SK-N-SH (cell line): ENCODE measurements at regions not wholly inside any gene's neighbourhood (a gene's known extent, or its start where the extent isn't known, plus 50 kb on each side); places are given as distances from the start of the nearest gene placed in this dataset.

Source experiments
- CTCF ChIA-PET: fragments of 300-600, 350-600 bp; formaldehyde crosslinking; extraction: SDS; loops from one replicate; lab custom pipeline; 2021; lab: Yijun Ruan, JAX
- POLR2A ChIA-PET: fragments of 350-600 bp; sonication (Branson Sonifier 250); formaldehyde crosslinking; extraction: SDS; loops from one replicate; lab custom pipeline; 2020; ENCODE audit warnings: antibody characterized with exemption, inconsistent platforms; lab: Yijun Ruan, JAX
- DNase-seq: peaks from one replicate; pipeline ENCODE4 v3.0.0; 2012
- H2AFZ ChIP-seq: fragments of 200-600 bp; sonication (generic); 2 replicates; pipeline ENCODE4 v1.8.1; 2016; ENCODE audit warnings: antibody characterized with exemption, mild to moderate bottlenecking, low read depth
- H3F3A ChIP-seq: fragments of 200-600 bp; sonication (generic); replicated peaks from 2 replicates; pipeline ENCODE3; 2016; ENCODE audit warnings: antibody characterized with exemption, mild to moderate bottlenecking; ENCODE audit not compliant: insufficient read depth
- H3K27ac ChIP-seq, 2 experiments: fragments of 200-500 bp in 1 of 2; fragments of 200-600 bp in 1 of 2; sonication (Bioruptor generic) in 1 of 2; sonication (generic), shearing (Covaris generic) in 1 of 2; 2 replicates each; pipeline versions ENCODE4 v1.5.1 to v1.6.1; 2014 to 2016; ENCODE audit warnings: low read depth in 2 of 2, inconsistent platforms in 1 of 2, low read length in 1 of 2, mild to moderate bottlenecking in 1 of 2, mixed read lengths in 1 of 2
- H3K27me3 ChIP-seq: fragments of 200-600 bp; sonication (generic), shearing (Covaris generic); 2 replicates; pipeline ENCODE4 v1.6.1; 2016; ENCODE audit warnings: mixed run types; ENCODE audit not compliant: insufficient read depth
- H3K36me3 ChIP-seq, 2 experiments: fragments of 200-500 bp in 1 of 2; fragments of 200-600 bp in 1 of 2; sonication (Bioruptor generic) in 1 of 2; sonication (generic) in 1 of 2; replicated peaks in 1 of 2; 2 replicates each; pipeline versions ENCODE3 to v1.5.1; 2014 to 2016; ENCODE audit warnings: low read length in 1 of 2, mild to moderate bottlenecking in 1 of 2; ENCODE audit not compliant: insufficient read depth in 2 of 2, control insufficient read depth in 1 of 2
- H3K4me1 ChIP-seq, 2 experiments: fragments of 200-500 bp in 1 of 2; fragments of 200-600 bp in 1 of 2; sonication (Bioruptor generic) in 1 of 2; sonication (generic), shearing (Covaris generic) in 1 of 2; 2 replicates each; pipeline versions ENCODE4 v1.5.1 to v1.6.1; 2014 to 2016; ENCODE audit warnings: low read depth in 1 of 2, low read length in 1 of 2, mixed run types in 1 of 2; ENCODE audit not compliant: insufficient read depth in 2 of 2, control insufficient read depth in 1 of 2
- H3K4me2 ChIP-seq: fragments of 200-600 bp; sonication (generic), shearing (Covaris generic); 2 replicates; pipeline ENCODE4 v1.6.1; 2017; ENCODE audit warnings: mixed run types
- H3K4me3 ChIP-seq, 2 experiments: fragments of 200-500 bp in 1 of 2; fragments of 200-600 bp in 1 of 2; sonication (Bioruptor generic) in 1 of 2; sonication (generic), shearing (Covaris generic) in 1 of 2; 2 replicates each; pipeline versions ENCODE4 v1.5.1 to v1.8.1; 2014 to 2016; ENCODE audit warnings: low read depth in 2 of 2, inconsistent platforms in 1 of 2, low read length in 1 of 2, mild to moderate bottlenecking in 1 of 2, mixed read lengths in 1 of 2, moderate library complexity in 1 of 2
- H3K79me2 ChIP-seq: fragments of 200-600 bp; sonication (generic); 2 replicates; pipeline ENCODE4 v1.8.1; 2017; ENCODE audit warnings: mild to moderate bottlenecking; ENCODE audit not compliant: insufficient read depth
- H3K9ac ChIP-seq: fragments of 200-600 bp; sonication (generic); 2 replicates; pipeline ENCODE4 v1.6.1; 2017; ENCODE audit warnings: mixed run types
- H3K9me2 ChIP-seq: fragments of 200-600 bp; sonication (generic); 2 replicates; pipeline ENCODE4 v1.6.1; 2017; ENCODE audit warnings: mixed run types
- H3K9me3 ChIP-seq: fragments of 200-600 bp; sonication (generic); 2 replicates; pipeline ENCODE4 v1.6.1; 2017; ENCODE audit warnings: mixed run types, mild to moderate bottlenecking, moderate library complexity
- H4K20me1 ChIP-seq: fragments of 200-600 bp; sonication (generic); 2 replicates; pipeline ENCODE4 v1.6.1; 2017; ENCODE audit warnings: mild to moderate bottlenecking, mixed run types; ENCODE audit not compliant: insufficient read depth
- CHD2 ChIP-seq: fragments of 150-350 bp; IDR thresholded peaks from 2 replicates; pipeline ENCODE4 v1.6.1; 2018; ENCODE audit warnings: low read length; ENCODE audit not compliant: partially characterized antibody
- EZH2phosphoT487 ChIP-seq: fragments of 200-600 bp; sonication (generic); IDR thresholded peaks from 2 replicates; pipeline ENCODE4 v1.6.1; 2017; ENCODE audit warnings: low read depth, mixed run types, mild to moderate bottlenecking, antibody characterized with exemption, moderate library complexity, borderline replicate concordance
- MEF2A ChIP-seq: IDR thresholded peaks from 2 replicates; pipeline ENCODE4 v1.4.0; 2012; ENCODE audit warnings: low read depth, borderline replicate concordance
- MXI1 ChIP-seq: IDR thresholded peaks from 2 replicates; pipeline ENCODE4 v1.6.1; 2012; ENCODE audit warnings: mild to moderate bottlenecking, low read depth, low read length, improper control_type of control experiment
- NRF1 ChIP-seq: IDR thresholded peaks from 2 replicates; pipeline ENCODE4 v1.6.1; 2012; ENCODE audit warnings: low read depth, mild to moderate bottlenecking, low read length
- RAD21 ChIP-seq: IDR thresholded peaks from 2 replicates; pipeline ENCODE4 v1.6.1; 2012; ENCODE audit warnings: mild to moderate bottlenecking, low read length
- RFX5 ChIP-seq: IDR thresholded peaks from 2 replicates; pipeline ENCODE4 v1.6.1; 2012; ENCODE audit warnings: mild to moderate bottlenecking, improper control_type of control experiment, low read length
- RXRA ChIP-seq: IDR thresholded peaks from 2 replicates; pipeline ENCODE4 v1.4.0; 2012; ENCODE audit warnings: low read depth, mild to moderate bottlenecking, borderline replicate concordance
- SIN3A ChIP-seq: IDR thresholded peaks from 2 replicates; pipeline ENCODE4 v1.6.1; 2012; ENCODE audit warnings: low read depth, mild to moderate bottlenecking, low read length, moderate library complexity, borderline replicate concordance
- SMC3 ChIP-seq: IDR thresholded peaks from 2 replicates; pipeline ENCODE4 v1.6.1; 2012; ENCODE audit warnings: low read depth, low read length, improper control_type of control experiment
- TCF12 ChIP-seq: IDR thresholded peaks from 2 replicates; pipeline ENCODE4 v1.4.0; 2012
- YY1 ChIP-seq: IDR thresholded peaks from 2 replicates; pipeline ENCODE4 v1.4.0; 2012; ENCODE audit warnings: low read depth, mild to moderate bottlenecking
- WGBS: methylation state at CpG from one replicate; pipeline ENCODE4 v1.1.6; 2017; ENCODE audit warnings: low lambda C conversion rate; 5-methylcytosine and 5-hydroxymethylcytosine counted together
- TF ChIP-seq, protein P1 (sequence below): fragments of 150-350 bp; IDR thresholded peaks from 2 replicates; pipeline ENCODE4 v1.6.1; 2016; ENCODE audit warnings: mild to moderate bottlenecking, low read depth, low read length
- TF ChIP-seq, protein P2 (sequence below): IDR thresholded peaks from 2 replicates; pipeline ENCODE4; 2012
- TF ChIP-seq, protein P3 (sequence below): fragments of 150-350 bp; IDR thresholded peaks from 2 replicates; pipeline ENCODE4 v1.6.1; 2017; ENCODE audit warnings: antibody characterized with exemption, low read length, low read depth, borderline replicate concordance
- TF ChIP-seq, protein P4 (sequence below): IDR thresholded peaks from 2 replicates; pipeline ENCODE4 v1.4.0; 2012; ENCODE audit warnings: low read depth
- TF ChIP-seq, protein P5 (sequence below): fragments of 200-600 bp; sonication (generic); IDR thresholded peaks from 2 replicates; pipeline ENCODE4 v1.6.1; 2017; ENCODE audit warnings: antibody characterized with exemption, mild to moderate bottlenecking, moderate library complexity
- TF ChIP-seq, protein P6 (sequence below): IDR thresholded peaks from 2 replicates; pipeline ENCODE4 v1.6.1; 2012; ENCODE audit warnings: mild to moderate bottlenecking, low read depth, low read length, moderate library complexity

DNA sequence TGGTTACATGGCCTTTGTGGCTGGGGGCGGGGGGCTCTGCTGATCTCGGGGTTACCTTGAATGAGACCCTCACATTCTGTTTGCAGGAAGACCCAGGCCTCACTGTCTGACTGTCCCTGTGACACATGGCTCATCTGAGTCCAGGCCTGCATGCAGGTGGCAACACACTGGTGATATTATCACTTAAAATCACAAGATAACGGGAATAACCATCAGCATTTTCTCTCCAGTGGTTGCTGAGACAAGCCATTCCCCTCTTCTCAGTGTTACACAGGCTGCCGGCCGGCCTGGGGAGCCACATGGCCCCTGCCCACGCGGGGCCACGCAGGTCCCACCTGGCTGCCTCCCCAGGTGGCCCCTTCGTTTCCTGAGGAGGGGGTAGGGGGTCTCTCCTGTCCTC is 197.6 kb downstream of the ENGASE start (continued):
- TF ChIP-seq YY1 (no peak), MXI1 (peak; percentile 75; the same call in 1 of the 2 replicates), EZH2phosphoT487 (no peak), CHD2 (peak; percentile 64), RFX5 (no peak), SMC3 (no peak), TCF12 (peak; percentile 38; the same call in 1 of the 2 replicates)
- TF ChIP-seq, protein P1, sequence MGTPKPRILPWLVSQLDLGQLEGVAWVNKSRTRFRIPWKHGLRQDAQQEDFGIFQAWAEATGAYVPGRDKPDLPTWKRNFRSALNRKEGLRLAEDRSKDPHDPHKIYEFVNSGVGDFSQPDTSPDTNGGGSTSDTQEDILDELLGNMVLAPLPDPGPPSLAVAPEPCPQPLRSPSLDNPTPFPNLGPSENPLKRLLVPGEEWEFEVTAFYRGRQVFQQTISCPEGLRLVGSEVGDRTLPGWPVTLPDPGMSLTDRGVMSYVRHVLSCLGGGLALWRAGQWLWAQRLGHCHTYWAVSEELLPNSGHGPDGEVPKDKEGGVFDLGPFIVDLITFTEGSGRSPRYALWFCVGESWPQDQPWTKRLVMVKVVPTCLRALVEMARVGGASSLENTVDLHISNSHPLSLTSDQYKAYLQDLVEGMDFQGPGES = no peak
- TF ChIP-seq, protein P2, sequence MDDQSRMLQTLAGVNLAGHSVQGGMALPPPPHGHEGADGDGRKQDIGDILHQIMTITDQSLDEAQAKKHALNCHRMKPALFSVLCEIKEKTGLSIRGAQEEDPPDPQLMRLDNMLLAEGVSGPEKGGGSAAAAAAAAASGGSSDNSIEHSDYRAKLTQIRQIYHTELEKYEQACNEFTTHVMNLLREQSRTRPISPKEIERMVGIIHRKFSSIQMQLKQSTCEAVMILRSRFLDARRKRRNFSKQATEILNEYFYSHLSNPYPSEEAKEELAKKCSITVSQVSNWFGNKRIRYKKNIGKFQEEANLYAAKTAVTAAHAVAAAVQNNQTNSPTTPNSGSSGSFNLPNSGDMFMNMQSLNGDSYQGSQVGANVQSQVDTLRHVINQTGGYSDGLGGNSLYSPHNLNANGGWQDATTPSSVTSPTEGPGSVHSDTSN = no peak
- TF ChIP-seq, protein P3, sequence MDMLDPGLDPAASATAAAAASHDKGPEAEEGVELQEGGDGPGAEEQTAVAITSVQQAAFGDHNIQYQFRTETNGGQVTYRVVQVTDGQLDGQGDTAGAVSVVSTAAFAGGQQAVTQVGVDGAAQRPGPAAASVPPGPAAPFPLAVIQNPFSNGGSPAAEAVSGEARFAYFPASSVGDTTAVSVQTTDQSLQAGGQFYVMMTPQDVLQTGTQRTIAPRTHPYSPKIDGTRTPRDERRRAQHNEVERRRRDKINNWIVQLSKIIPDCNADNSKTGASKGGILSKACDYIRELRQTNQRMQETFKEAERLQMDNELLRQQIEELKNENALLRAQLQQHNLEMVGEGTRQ = no peak
- TF ChIP-seq, protein P4, sequence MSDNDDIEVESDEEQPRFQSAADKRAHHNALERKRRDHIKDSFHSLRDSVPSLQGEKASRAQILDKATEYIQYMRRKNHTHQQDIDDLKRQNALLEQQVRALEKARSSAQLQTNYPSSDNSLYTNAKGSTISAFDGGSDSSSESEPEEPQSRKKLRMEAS = no peak
- TF ChIP-seq, protein P5, sequence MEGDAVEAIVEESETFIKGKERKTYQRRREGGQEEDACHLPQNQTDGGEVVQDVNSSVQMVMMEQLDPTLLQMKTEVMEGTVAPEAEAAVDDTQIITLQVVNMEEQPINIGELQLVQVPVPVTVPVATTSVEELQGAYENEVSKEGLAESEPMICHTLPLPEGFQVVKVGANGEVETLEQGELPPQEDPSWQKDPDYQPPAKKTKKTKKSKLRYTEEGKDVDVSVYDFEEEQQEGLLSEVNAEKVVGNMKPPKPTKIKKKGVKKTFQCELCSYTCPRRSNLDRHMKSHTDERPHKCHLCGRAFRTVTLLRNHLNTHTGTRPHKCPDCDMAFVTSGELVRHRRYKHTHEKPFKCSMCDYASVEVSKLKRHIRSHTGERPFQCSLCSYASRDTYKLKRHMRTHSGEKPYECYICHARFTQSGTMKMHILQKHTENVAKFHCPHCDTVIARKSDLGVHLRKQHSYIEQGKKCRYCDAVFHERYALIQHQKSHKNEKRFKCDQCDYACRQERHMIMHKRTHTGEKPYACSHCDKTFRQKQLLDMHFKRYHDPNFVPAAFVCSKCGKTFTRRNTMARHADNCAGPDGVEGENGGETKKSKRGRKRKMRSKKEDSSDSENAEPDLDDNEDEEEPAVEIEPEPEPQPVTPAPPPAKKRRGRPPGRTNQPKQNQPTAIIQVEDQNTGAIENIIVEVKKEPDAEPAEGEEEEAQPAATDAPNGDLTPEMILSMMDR = no peak

DNA sequence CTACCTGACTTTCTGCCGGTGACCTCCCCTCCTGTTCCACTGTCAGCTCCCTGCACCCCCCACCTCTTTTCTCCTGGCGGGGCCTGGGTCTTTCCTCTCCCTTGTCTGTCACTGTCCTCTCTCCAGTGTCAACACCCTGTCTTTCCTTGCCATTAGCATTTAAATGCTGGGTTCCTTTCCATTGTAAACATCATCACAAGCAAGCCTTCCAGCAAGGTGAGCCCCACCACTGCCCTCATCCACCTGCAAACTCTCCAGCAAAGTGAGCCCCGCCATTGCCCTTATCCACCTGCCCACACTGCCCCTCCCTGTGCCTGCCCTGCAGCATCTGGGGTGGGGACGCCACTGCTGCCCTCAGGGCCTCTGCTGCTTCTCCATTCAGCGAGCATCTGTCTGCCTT is 195.0 kb downstream of the ENGASE start:
- Histone ChIP-seq H3K9me2 (no peaks in the 10 kb centered on the region), H3K4me1 (peaks cover 0 to 50% of the 10 kb centered on the region in 2 experiments; a peak in 1 of 4 replicates), H3F3A (no peaks in the 10 kb centered on the region), H3K4me2 (no peak overlapping the region), H3K36me3 (no peaks in the 10 kb centered on the region), H4K20me1 (no peaks in the 10 kb centered on the region), H3K4me3 (no peak overlapping the region), H3K79me2 (no peaks in the 10 kb centered on the region), H3K27ac (no peak overlapping the region), H3K9me3 (no peaks in the 10 kb centered on the region), H2AFZ (no peak overlapping the region), H3K27me3 (peaks cover 25% of the 10 kb centered on the region), H3K9ac (no peak overlapping the region)
- POLR2A ChIA-PET = no interaction called here
- CTCF ChIA-PET = interaction anchor here (0.8 to 3.6 kb wide), 6 partner anchors 10 to 472 kb away, joined by 3 to 18 read pairs (median 4); no protein-coding TSS in a partner anchor
- no peak for DNase-seq
- WGBS = 40% methylated on average over 5 of the region's 5 CpGs
- TF ChIP-seq, protein P3 = no peak
- TF ChIP-seq, protein P6, sequence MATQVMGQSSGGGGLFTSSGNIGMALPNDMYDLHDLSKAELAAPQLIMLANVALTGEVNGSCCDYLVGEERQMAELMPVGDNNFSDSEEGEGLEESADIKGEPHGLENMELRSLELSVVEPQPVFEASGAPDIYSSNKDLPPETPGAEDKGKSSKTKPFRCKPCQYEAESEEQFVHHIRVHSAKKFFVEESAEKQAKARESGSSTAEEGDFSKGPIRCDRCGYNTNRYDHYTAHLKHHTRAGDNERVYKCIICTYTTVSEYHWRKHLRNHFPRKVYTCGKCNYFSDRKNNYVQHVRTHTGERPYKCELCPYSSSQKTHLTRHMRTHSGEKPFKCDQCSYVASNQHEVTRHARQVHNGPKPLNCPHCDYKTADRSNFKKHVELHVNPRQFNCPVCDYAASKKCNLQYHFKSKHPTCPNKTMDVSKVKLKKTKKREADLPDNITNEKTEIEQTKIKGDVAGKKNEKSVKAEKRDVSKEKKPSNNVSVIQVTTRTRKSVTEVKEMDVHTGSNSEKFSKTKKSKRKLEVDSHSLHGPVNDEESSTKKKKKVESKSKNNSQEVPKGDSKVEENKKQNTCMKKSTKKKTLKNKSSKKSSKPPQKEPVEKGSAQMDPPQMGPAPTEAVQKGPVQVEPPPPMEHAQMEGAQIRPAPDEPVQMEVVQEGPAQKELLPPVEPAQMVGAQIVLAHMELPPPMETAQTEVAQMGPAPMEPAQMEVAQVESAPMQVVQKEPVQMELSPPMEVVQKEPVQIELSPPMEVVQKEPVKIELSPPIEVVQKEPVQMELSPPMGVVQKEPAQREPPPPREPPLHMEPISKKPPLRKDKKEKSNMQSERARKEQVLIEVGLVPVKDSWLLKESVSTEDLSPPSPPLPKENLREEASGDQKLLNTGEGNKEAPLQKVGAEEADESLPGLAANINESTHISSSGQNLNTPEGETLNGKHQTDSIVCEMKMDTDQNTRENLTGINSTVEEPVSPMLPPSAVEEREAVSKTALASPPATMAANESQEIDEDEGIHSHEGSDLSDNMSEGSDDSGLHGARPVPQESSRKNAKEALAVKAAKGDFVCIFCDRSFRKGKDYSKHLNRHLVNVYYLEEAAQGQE = no peak
- TF ChIP-seq NRF1 (no peak), MEF2A (no peak), SIN3A (no peak), RXRA (no peak), RAD21 (no peak), SMC3 (no peak), CHD2 (no peak), YY1 (no peak), RFX5 (no peak)
- TF ChIP-seq, protein P1 = no peak
